ENCODE measurements at regions not wholly inside any gene's neighbourhood (a gene's known extent, or its start where the extent isn't known, plus 50 kb on each side); places are given as distances from the start of the nearest gene placed in this dataset.

DNA sequence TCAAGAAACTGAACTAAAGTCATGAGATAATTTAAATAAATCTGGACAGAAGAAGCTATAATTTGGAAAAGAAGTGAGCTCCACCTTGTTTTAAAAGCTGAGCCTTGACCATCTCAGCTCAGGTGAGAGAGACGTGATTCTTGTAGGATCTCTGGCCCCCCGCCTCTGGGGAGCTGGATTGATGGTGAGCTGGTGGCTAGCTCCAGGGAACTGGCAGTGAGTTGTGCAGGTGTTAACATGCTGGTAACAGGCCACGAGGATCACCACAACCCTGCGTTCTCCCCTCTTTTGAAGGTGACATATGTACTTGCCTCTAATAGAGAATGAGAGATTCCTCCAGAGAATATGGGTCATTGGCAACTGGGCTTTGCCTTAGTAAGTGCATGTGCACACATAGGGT, 485.1 kb downstream of the IRS2 start:
- H3K36me3 ChIP-seq (ENCODE audit: control insufficient read depth, insufficient read depth, low read length) = no peaks in the 10 kb centered on the region
- TF ChIP-seq, protein P1, sequence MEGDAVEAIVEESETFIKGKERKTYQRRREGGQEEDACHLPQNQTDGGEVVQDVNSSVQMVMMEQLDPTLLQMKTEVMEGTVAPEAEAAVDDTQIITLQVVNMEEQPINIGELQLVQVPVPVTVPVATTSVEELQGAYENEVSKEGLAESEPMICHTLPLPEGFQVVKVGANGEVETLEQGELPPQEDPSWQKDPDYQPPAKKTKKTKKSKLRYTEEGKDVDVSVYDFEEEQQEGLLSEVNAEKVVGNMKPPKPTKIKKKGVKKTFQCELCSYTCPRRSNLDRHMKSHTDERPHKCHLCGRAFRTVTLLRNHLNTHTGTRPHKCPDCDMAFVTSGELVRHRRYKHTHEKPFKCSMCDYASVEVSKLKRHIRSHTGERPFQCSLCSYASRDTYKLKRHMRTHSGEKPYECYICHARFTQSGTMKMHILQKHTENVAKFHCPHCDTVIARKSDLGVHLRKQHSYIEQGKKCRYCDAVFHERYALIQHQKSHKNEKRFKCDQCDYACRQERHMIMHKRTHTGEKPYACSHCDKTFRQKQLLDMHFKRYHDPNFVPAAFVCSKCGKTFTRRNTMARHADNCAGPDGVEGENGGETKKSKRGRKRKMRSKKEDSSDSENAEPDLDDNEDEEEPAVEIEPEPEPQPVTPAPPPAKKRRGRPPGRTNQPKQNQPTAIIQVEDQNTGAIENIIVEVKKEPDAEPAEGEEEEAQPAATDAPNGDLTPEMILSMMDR (IDR thresholded peaks at IDR 0.05; ENCODE audit: insufficient read depth, low read length, poor library complexity, severe bottlenecking) = no peak
- H3K27me3 ChIP-seq (ENCODE audit: control insufficient read depth, insufficient read depth, low read length) = no peaks in the 10 kb centered on the region
- H3K4me3 ChIP-seq (ENCODE audit: low read depth, low read length) = no peak overlapping the region
- no peak for DNase-seq (ENCODE audit: low read depth)

DNA sequence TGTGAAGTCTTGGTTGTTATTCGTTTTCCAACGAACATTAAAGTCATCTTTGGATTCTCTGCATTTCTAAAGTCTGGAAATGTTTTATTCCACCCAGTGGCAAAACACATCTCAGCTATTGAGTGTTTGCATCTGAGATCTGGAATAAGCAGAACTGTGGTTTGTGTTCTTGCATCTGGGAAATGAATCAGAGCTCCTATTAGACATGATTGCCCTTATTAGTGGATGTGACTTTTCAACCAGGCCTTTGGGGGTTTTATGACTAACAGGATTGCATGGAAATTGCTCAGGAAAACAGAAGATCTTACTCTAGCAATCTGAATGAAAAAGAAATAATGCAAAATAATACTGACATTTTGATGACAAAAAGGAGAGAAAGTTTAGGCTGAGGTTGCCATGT, 488.8 kb downstream of the IRS2 start:
- Histone ChIP-seq H3K36me3 (ENCODE audit: control insufficient read depth, insufficient read depth, low read length) (no peaks in the 10 kb centered on the region), H3K27me3 (ENCODE audit: control insufficient read depth, insufficient read depth, low read length) (no peaks in the 10 kb centered on the region), H3K4me3 (ENCODE audit: low read depth, low read length) (no peak overlapping the region)
- TF ChIP-seq, protein P1 (IDR thresholded peaks at IDR 0.05; ENCODE audit: insufficient read depth, low read length, poor library complexity, severe bottlenecking) = no peak
- DNase-seq (ENCODE audit: low read depth) = no peak

DNA sequence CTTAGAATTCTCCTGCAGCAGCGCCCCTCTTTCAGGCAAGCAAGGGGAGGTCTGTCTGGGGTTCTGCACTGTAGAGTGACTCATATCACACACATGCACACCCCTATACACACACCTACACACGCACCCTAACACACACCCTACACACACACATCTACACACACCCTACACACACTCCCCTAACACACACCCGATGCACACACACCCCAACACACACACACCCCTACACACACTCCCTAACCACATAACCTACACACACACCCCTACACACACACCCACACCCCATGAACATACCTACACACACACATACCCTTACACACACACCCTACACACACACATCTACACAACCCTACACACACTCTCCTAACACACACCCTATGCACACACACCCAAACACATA, 493.2 kb downstream of the IRS2 start:
- Histone ChIP-seq H3K4me3 (ENCODE audit: low read depth, low read length) (no peak overlapping the region), H3K36me3 (ENCODE audit: control insufficient read depth, insufficient read depth, low read length) (no peaks in the 10 kb centered on the region), H3K27me3 (ENCODE audit: control insufficient read depth, insufficient read depth, low read length) (no peaks in the 10 kb centered on the region)
- TF ChIP-seq, protein P1 (IDR thresholded peaks at IDR 0.05; ENCODE audit: insufficient read depth, low read length, poor library complexity, severe bottlenecking) = no peak
- DNase-seq (ENCODE audit: low read depth) = no peak

- no peak for DNase-seq (ENCODE audit: low read depth)
- no peak overlapping the region for H3K4me3 ChIP-seq (ENCODE audit: low read depth, low read length)
- TF ChIP-seq, protein P1 (IDR thresholded peaks at IDR 0.05; ENCODE audit: insufficient read depth, low read length, poor library complexity, severe bottlenecking) = no peak
- H3K27me3 ChIP-seq (ENCODE audit: control insufficient read depth, insufficient read depth, low read length) = no peaks in the 10 kb centered on the region
- no peaks in the 10 kb centered on the region for H3K36me3 ChIP-seq (ENCODE audit: control insufficient read depth, insufficient read depth, low read length)
Measured at GRCh38 chr13:109288151-109288709, 498.2 kb downstream of the IRS2 start.

- H3K27me3 ChIP-seq (ENCODE audit: control insufficient read depth, insufficient read depth, low read length) = no peaks in the 10 kb centered on the region
- no peaks in the 10 kb centered on the region for H3K36me3 ChIP-seq (ENCODE audit: control insufficient read depth, insufficient read depth, low read length)
- TF ChIP-seq, protein P1 (IDR thresholded peaks at IDR 0.05; ENCODE audit: insufficient read depth, low read length, poor library complexity, severe bottlenecking) = no peak
- no peak for DNase-seq (ENCODE audit: low read depth)
- no peak overlapping the region for H3K4me3 ChIP-seq (ENCODE audit: low read depth, low read length)
Measured at GRCh38 chr13:109287553-109287952, 498.8 kb downstream of the IRS2 start.

- no peak for DNase-seq (ENCODE audit: low read depth)
- TF ChIP-seq, protein P1 (IDR thresholded peaks at IDR 0.05; ENCODE audit: insufficient read depth, low read length, poor library complexity, severe bottlenecking) = no peak
Measured at GRCh38 chr13:109285586-109285985, 500.8 kb downstream of the IRS2 start.

More at GRCh38 chr13:109285586-109285985, 500.8 kb downstream of the IRS2 start:
- H3K36me3 ChIP-seq (ENCODE audit: control insufficient read depth, insufficient read depth, low read length) = no peaks in the 10 kb centered on the region
- no peak overlapping the region for H3K4me3 ChIP-seq (ENCODE audit: low read depth, low read length)
- no peaks in the 10 kb centered on the region for H3K27me3 ChIP-seq (ENCODE audit: control insufficient read depth, insufficient read depth, low read length)
